Retinal pigment epithelial cell (primary cell): ENCODE measurements at regions not wholly inside any gene's neighbourhood (a gene's known extent, or its start where the extent isn't known, plus 50 kb on each side); places are given as distances from the start of the nearest gene placed in this dataset.
A peak's percentile ranks its signal among the peaks of the same experiment; 100 is the strongest.
"Not testable (repeated sequence)": the region's sequence is repeated elsewhere in the genome, so short reads cannot be mapped to it uniquely, and the experiment has no call there.

Source experiments
- DNase-seq: peaks from one replicate; pipeline ENCODE4 v3.0.0-alpha.2; 2010; ENCODE audit warnings: low read depth
- H3K4me3 ChIP-seq: 2 replicates; pipeline ENCODE4 v1.5.1; 2011; ENCODE audit warnings: mild to moderate bottlenecking, low read length, control low read depth, moderate library complexity
- TF ChIP-seq, protein P1 (sequence below): conservative IDR thresholded peaks from 2 replicates; pipeline ENCODE4 v1.5.1; 2011; ENCODE audit warnings: low read depth, low read length, control low read depth, inconsistent platforms

DNA sequence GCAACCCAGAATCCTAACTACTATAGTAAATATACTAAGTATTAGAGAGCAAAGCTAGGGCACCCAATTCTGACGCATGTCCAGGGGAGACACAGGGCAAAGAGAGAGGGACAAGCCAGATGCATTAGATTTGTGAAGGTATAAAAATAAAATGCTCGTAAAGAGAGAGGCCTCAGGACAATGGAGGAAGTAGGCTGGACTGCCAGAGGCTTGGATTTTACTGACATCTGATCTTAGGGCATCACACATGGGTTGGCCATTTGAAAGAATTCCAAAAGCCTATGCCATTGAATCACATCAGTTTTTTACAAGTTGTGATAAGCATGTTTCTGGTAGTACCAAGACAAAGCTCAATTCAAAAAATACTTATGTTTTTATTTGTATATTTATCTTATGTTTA is 149.3 kb upstream of the MSX2 start:
- no peak overlapping the region for H3K4me3 ChIP-seq
- no peak for DNase-seq
- TF ChIP-seq, protein P1, sequence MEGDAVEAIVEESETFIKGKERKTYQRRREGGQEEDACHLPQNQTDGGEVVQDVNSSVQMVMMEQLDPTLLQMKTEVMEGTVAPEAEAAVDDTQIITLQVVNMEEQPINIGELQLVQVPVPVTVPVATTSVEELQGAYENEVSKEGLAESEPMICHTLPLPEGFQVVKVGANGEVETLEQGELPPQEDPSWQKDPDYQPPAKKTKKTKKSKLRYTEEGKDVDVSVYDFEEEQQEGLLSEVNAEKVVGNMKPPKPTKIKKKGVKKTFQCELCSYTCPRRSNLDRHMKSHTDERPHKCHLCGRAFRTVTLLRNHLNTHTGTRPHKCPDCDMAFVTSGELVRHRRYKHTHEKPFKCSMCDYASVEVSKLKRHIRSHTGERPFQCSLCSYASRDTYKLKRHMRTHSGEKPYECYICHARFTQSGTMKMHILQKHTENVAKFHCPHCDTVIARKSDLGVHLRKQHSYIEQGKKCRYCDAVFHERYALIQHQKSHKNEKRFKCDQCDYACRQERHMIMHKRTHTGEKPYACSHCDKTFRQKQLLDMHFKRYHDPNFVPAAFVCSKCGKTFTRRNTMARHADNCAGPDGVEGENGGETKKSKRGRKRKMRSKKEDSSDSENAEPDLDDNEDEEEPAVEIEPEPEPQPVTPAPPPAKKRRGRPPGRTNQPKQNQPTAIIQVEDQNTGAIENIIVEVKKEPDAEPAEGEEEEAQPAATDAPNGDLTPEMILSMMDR = no peak

DNA sequence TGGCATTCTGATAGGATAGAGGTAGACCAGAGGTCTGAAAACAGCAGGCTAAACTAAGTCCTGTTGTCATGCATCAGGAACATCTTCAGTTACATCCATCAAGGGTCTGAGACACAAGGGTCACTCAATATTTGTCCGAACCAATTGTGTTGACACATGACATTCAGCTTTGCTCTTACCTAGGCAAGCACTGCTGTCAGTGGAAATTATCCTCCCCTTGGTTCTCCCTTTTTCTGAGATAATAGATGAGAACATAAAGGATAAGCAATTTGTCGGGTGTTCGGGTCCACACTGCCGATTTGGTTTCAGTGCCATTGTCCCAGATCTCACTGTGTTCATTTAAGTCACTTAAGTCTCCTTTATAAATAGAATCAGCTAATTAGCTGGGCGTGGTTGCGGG is 148.3 kb upstream of the MSX2 start:
- H3K4me3 ChIP-seq = no peak overlapping the region
- no peak for DNase-seq
- TF ChIP-seq, protein P1 = no peak

DNA sequence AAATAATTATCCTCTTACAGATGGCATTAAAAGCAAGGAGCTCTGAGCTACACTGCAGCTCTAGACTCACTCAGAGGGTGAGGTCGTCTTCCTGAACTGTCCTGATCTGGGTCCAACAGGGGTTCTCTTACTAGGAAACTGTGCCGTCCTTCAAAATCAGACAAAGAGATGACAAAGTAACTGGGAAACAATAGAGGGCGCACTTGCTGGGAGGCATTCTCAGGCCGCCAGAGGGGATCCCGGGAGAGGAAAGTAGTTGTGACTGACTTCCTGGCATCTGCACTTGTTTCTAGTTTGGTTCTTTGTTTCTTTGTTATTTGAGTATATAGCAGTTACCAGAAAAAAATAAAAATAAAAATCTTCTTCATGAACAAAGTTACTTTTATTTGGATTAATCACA is 142.9 kb upstream of the MSX2 start:
- H3K4me3 ChIP-seq = no peak overlapping the region
- no peak for DNase-seq
- TF ChIP-seq, protein P1 = peak; percentile 80

DNA sequence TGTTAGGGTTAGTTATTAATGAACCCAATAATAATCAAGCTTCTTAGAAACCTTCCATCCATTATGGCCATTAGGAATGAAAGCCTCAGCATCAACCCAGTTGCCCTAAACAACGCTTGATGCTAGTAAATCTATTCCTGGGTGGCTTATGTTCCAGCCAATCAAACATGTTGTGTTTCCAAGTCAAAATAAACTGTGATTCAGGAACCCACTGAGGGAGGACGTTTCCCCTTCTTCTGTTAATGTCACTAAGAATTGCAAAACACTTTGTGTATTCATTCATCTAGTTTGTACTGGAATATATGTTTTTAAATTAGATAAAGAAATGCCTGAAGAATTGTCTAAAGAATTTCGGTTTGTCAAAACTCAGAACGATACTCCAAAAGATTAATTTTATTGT is 142.5 kb upstream of the MSX2 start:
- H3K4me3 ChIP-seq = no peak overlapping the region
- TF ChIP-seq, protein P1 = no peak
- no peak for DNase-seq

DNA sequence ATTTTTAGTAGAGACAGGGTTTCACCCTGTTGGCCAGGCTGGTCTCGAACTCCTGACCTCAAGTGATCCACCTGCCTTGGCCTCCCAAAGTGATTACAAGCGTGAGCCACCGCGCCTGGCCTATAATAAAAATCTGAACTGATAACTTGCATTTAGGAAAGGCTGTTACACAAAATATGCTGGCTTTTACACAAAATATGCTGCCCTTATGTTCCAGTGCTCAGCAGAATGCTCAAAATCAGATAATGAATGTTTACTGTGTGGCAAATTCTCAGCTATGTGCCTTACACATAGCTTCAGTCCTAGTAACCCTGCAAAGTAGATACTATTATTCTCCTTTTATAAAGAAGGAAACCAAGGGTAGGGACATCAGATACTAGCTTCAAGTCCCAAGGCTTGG is 141.3 kb upstream of the MSX2 start:
- TF ChIP-seq, protein P1 = no peak
- H3K4me3 ChIP-seq = no peak overlapping the region
- DNase-seq = no peak

DNA sequence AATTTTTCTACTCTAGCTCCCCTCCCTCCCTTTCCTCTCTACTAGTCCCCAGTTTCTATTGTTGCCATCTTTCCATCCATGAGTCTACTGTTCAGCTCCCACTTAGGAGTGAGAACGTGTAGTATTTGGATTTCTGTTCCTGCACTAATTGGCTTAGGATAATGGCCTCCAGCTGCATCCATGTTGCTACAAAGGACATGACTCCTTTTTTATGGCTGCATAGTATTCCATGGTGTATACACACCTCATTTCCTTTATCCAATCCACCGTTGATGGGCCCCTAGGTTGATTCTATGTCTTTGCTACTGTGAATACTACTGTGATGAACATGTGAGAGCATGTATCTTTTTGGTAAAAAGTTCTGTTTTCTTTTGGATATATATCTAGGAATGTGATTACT is 138.9 kb upstream of the MSX2 start:
- DNase-seq = no peak
- no peak overlapping the region for H3K4me3 ChIP-seq
- TF ChIP-seq, protein P1 = no peak

DNA sequence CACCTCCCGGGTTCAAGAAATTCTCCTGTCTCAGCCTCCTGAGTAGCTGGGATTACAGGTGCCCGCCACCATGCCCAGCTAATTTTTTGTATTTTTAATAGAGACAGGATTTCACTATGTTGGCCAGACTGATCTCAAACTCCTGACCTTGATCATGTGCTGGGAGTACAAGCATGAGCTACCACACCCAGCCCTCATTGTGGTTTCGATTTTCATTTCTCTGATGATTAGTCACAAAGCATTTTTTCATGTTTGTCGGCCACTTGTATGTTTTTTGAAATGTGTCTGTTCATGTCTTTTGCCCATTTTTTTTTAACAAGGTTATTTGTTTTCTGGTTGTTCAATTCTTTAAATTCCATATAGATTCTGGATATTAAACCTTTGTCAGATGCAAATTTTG is 138.2 kb upstream of the MSX2 start:
- not testable (repeated sequence) for H3K4me3 ChIP-seq, DNase-seq

DNA sequence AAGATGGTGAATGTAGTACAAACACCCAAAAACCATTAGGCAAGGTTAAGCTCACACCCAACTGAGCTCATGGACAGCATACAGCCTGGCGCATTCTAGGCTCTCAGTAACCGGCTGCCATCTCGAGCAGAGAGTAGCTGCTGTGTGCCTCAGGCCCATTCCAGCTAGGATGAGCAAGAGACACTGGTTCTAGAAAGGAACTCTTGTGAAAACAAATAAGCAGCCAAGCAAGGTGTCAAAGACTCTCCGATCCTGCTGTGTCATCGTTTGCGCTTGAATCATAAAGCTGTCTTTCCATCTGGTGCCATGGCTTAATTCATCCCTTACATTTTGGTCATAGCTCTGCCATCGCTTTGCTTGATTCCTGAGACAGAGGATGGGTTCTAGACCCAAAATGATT is 135.4 kb upstream of the MSX2 start:
- TF ChIP-seq, protein P1 = no peak
- no peak overlapping the region for H3K4me3 ChIP-seq

More for the DNA sequence above, 135.4 kb upstream of the MSX2 start:
- no peak for DNase-seq
